Prostate gland (tissue), 2 donors: ENCODE measurements at regions not wholly inside any gene's neighbourhood (a gene's known extent, or its start where the extent isn't known, plus 50 kb on each side); places are given as distances from the start of the nearest gene placed in this dataset.

Experiments
- DNase-seq: peaks from one replicate; pipeline ENCODE4 v3.0.0-alpha.2; 2019; ENCODE audit warnings: low spot score
- H3K27ac ChIP-seq, 2 donors: fragments of 200-600 bp; sonication (generic); 2 replicates each; pipeline ENCODE4 v1.5.1; 2017 to 2019
- H3K27me3 ChIP-seq: fragments of 200-600 bp; sonication (generic); replicated peaks from 2 replicates; pipeline ENCODE4 v1.5.1; 2019; ENCODE audit not compliant: insufficient read depth
- H3K36me3 ChIP-seq, 2 donors: fragments of 200-600 bp; sonication (generic); 1 replicate in 1 of 2; 2 replicates in 1 of 2; pipeline versions ENCODE4 v1.5.1 to v1.8.1; 2017 to 2019
- H3K4me1 ChIP-seq: fragments of 200-600 bp; sonication (generic); replicated peaks from 2 replicates; pipeline ENCODE4 v1.5.1; 2019
- H3K4me3 ChIP-seq, 2 donors: fragments of 200-600 bp; sonication (generic); 2 replicates each; pipeline ENCODE4 v1.5.1; 2017 to 2019
- H3K9me3 ChIP-seq: fragments of 200-600 bp; sonication (generic); 2 replicates; pipeline ENCODE4 v1.5.1; 2017
- CTCF ChIP-seq, 4 experiments: fragments of 200-600 bp in 2 of 4; fragments of 450-650 bp in 2 of 4; sonication (generic) in 2 of 4; IDR thresholded peaks; 1 replicate in 3 of 4; 2 replicates in 1 of 4; pipeline ENCODE4 v1.5.1; 2016 to 2019; ENCODE audit warnings: antibody characterized with exemption in 4 of 4, mild to moderate bottlenecking in 2 of 4, moderate library complexity in 2 of 4
- POLR2A ChIP-seq: fragments of 450-650 bp; IDR thresholded peaks from one replicate; pipeline ENCODE4 v1.6.1; 2016; ENCODE audit warnings: antibody characterized with exemption, mild to moderate bottlenecking
- POLR2AphosphoS5 ChIP-seq: sonication (generic); formaldehyde crosslinking; IDR thresholded peaks from one replicate; pipeline ENCODE4 v1.6.1; 2017; ENCODE audit warnings: antibody characterized with exemption
- WGBS: methylation state at CpG from one replicate; pipeline ENCODE4 v1.1.5; 2018; 5-methylcytosine and 5-hydroxymethylcytosine counted together
- intact Hi-C: fragments of 100-400 bp; cut with DNase I; formaldehyde crosslinking; loops from one replicate; pipeline ENCODE4 v1.14.2; 2022

- Histone ChIP-seq H3K36me3 (no peaks in the 10 kb centered on the region), H3K27ac (no peak overlapping the region), H3K9me3 (no peaks in the 10 kb centered on the region), H3K4me1 (no peaks in the 10 kb centered on the region), H3K27me3 (no peaks in the 10 kb centered on the region), H3K4me3 (no peak overlapping the region)
- no peak for DNase-seq
- intact Hi-C loops, result no loop called here
- 91% methylated on average over 2 of the region's 2 CpGs for WGBS
- TF ChIP-seq POLR2A (no peak), POLR2AphosphoS5 (no peak), CTCF (IDR thresholded peaks at IDR 0.05) (no peak)
Measured at GRCh38 chr10:46232084-46232483, 54.7 kb upstream of the ANTXRL start.

- no peak overlapping the region for H3K27ac ChIP-seq
- H3K36me3 ChIP-seq, result no peaks in the 10 kb centered on the region
- H3K4me3 ChIP-seq, result no peak overlapping the region
- DNase-seq, result no peak
- 88% methylated on average over 9 of the region's 9 CpGs for WGBS
- TF ChIP-seq POLR2A (no peak), POLR2AphosphoS5 (no peak), CTCF (IDR thresholded peaks at IDR 0.05) (no peak)
- no peaks in the 10 kb centered on the region for H3K4me1 ChIP-seq
- no peaks in the 10 kb centered on the region for H3K27me3 ChIP-seq
- intact Hi-C loops, result no loop called here
- H3K9me3 ChIP-seq, result no peaks in the 10 kb centered on the region
Measured at GRCh38 chr10:46232666-46233065, 54.1 kb upstream of the ANTXRL start.

GRCh38 chr10:46233181-46233580 is 53.6 kb upstream of the ANTXRL start:
- intact Hi-C loops, result no loop called here
- no peaks in the 10 kb centered on the region for H3K36me3 ChIP-seq
- DNase-seq, result no peak
- H3K27me3 ChIP-seq, result no peaks in the 10 kb centered on the region
- H3K4me3 ChIP-seq, result no peak overlapping the region
- no peaks in the 10 kb centered on the region for H3K9me3 ChIP-seq
- no peak overlapping the region for H3K27ac ChIP-seq
- no peak for TF ChIP-seq POLR2AphosphoS5
- no peak for TF ChIP-seq POLR2A
- TF ChIP-seq CTCF (IDR thresholded peaks at IDR 0.05), result no peak
- 81% methylated on average over 3 of the region's 3 CpGs for WGBS
- no peaks in the 10 kb centered on the region for H3K4me1 ChIP-seq

DNA sequence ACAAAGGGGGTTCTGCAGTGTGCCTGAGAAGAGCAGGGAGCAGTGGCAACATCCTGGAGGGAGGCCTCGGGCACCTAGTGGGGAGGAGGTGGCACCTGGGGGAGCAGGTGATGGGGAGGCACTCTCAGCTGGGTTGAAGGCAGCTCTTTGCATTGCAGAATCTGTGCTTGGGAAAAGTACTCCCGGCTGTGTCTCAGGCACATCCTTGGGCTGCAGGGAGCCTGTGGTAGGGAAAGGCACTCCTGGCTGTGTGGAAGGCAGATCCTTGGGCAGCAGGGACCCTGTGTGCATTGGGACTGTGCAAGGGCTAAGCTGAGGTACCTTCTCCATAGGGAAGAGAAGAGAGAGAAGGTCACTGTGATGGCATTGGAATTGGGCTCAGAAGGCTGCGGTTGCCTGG is 52.8 kb upstream of the ANTXRL start:
- no peak overlapping the region for H3K4me3 ChIP-seq
- H3K9me3 ChIP-seq, result no peaks in the 10 kb centered on the region
- H3K27ac ChIP-seq, result no peak overlapping the region
- intact Hi-C loops, result no loop called here
- no peaks in the 10 kb centered on the region for H3K4me1 ChIP-seq
- WGBS, result 75% methylated on average over 3 of the region's 3 CpGs
- DNase-seq, result no peak
- no peaks in the 10 kb centered on the region for H3K36me3 ChIP-seq
- no peaks in the 10 kb centered on the region for H3K27me3 ChIP-seq
- TF ChIP-seq POLR2A, result no peak
- no peak for TF ChIP-seq CTCF (IDR thresholded peaks at IDR 0.05)
- no peak for TF ChIP-seq POLR2AphosphoS5

GRCh38 chr10:46234431-46235060 is 52.3 kb upstream of the ANTXRL start:
- H3K9me3 ChIP-seq, result no peaks in the 10 kb centered on the region
- intact Hi-C loops, result no loop called here
- 74% methylated on average over 10 of the region's 10 CpGs for WGBS
- no peak overlapping the region for H3K4me3 ChIP-seq
- no peaks in the 10 kb centered on the region for H3K36me3 ChIP-seq
- H3K27me3 ChIP-seq, result no peaks in the 10 kb centered on the region
- no peak for DNase-seq
- TF ChIP-seq POLR2AphosphoS5 (no peak), POLR2A (no peak), CTCF (IDR thresholded peaks at IDR 0.05) (no peak)
- no peak overlapping the region for H3K27ac ChIP-seq
- no peaks in the 10 kb centered on the region for H3K4me1 ChIP-seq
